IMR-90 (cell line): ENCODE measurements at regions not wholly inside any gene's neighbourhood (a gene's known extent, or its start where the extent isn't known, plus 50 kb on each side); places are given as distances from the start of the nearest gene placed in this dataset.

ENCODE experiments used
- ATAC-seq: fragments of 200-7000 bp; cut with Tn5 transposase; 2 replicates; pipeline ENCODE4 v1.9.1; 2020; ENCODE audit warnings: low read depth, mild to moderate bottlenecking, moderate library complexity
- BruUV-seq: library from RNA; stranded (reverse); fragments of 400-500 nt; replicated peaks from 2 replicates; lab custom pipeline; 2021; lab: Mats Ljungman, UMichigan
- CTCF ChIA-PET: fragments of 300-600 bp; formaldehyde crosslinking; extraction: SDS; loops from one replicate; lab custom pipeline; 2021; ENCODE audit warnings: antibody characterized with exemption; lab: Yijun Ruan, JAX
- POLR2A ChIA-PET: fragments of 300-600 bp; sonication (Branson Sonifier 250); formaldehyde crosslinking; loops from one replicate; lab custom pipeline; 2022; ENCODE audit warnings: antibody characterized with exemption; ENCODE audit not compliant: unreplicated experiment; lab: Charles Lee
- DNase-seq: peaks from one replicate; pipeline ENCODE4 v3.0.0; 2013
- H2AFZ ChIP-seq: replicated peaks from 2 replicates; pipeline ENCODE3; 2013; ENCODE audit warnings: low read length, mild to moderate bottlenecking; ENCODE audit not compliant: poor library complexity
- H2AK5ac ChIP-seq: 2 replicates; pipeline ENCODE4 v1.6.1; 2013; ENCODE audit warnings: low read depth, low read length, inconsistent platforms
- H2AK9ac ChIP-seq: replicated peaks from 2 replicates; pipeline ENCODE3; 2013; ENCODE audit warnings: mild to moderate bottlenecking, low read depth, low read length, moderate library complexity; ENCODE audit not compliant: poor library complexity
- H2BK120ac ChIP-seq: 2 replicates; pipeline ENCODE4 v1.6.1; 2013; ENCODE audit warnings: low read depth, low read length, inconsistent platforms
- H2BK15ac ChIP-seq: 3 replicates; pipeline ENCODE4 v1.6.1; 2013; ENCODE audit warnings: low read depth, low read length, inconsistent platforms
- H2BK20ac ChIP-seq: 2 replicates; pipeline ENCODE4 v1.6.1; 2013; ENCODE audit warnings: low read depth, mild to moderate bottlenecking, inconsistent platforms, low read length, moderate library complexity
- H2BK5ac ChIP-seq: 2 replicates; pipeline ENCODE4 v1.6.1; 2013; ENCODE audit warnings: mild to moderate bottlenecking, low read depth, low read length, inconsistent platforms; ENCODE audit not compliant: poor library complexity, severe bottlenecking
- H3K14ac ChIP-seq: replicated peaks from 2 replicates; pipeline ENCODE4 v1.6.1; 2013; ENCODE audit warnings: low read depth, low read length, inconsistent platforms
- H3K18ac ChIP-seq: 2 replicates; pipeline ENCODE4 v1.6.1; 2013; ENCODE audit warnings: low read depth, low read length, control low read depth
- H3K23ac ChIP-seq: 2 replicates; pipeline ENCODE4 v1.6.1; 2013; ENCODE audit warnings: low read depth, low read length, inconsistent platforms
- H3K27ac ChIP-seq: 2 replicates; pipeline ENCODE4 v1.5.1; 2013; ENCODE audit warnings: mild to moderate bottlenecking, control low read depth, low read length; ENCODE audit not compliant: insufficient read depth
- H3K27me3 ChIP-seq: 2 replicates; pipeline ENCODE4 v1.6.1; 2013; ENCODE audit warnings: low read length; ENCODE audit not compliant: control insufficient read depth, insufficient read depth
- H3K36me3 ChIP-seq: 2 replicates; pipeline ENCODE4 v1.6.1; 2013; ENCODE audit warnings: low read length, mixed read lengths; ENCODE audit not compliant: control insufficient read depth, insufficient read depth
- H3K4ac ChIP-seq: 2 replicates; pipeline ENCODE4 v1.6.1; 2013; ENCODE audit warnings: low read depth, low read length, inconsistent platforms
- H3K4me1 ChIP-seq: 2 replicates; pipeline ENCODE4 v1.6.1; 2013; ENCODE audit warnings: low read length, mixed read lengths; ENCODE audit not compliant: control insufficient read depth, insufficient read depth
- H3K4me2 ChIP-seq: 2 replicates; pipeline ENCODE4 v1.6.1; 2013; ENCODE audit warnings: low read depth, mild to moderate bottlenecking, control low read depth, low read length, moderate library complexity
- H3K4me3 ChIP-seq: 2 replicates; pipeline ENCODE4 v1.5.1; 2013; ENCODE audit warnings: low read depth, mild to moderate bottlenecking, control low read depth, low read length, moderate library complexity; ENCODE audit not compliant: insufficient read depth
- H3K56ac ChIP-seq: 2 replicates; pipeline ENCODE4 v1.6.1; 2013; ENCODE audit warnings: low read length, inconsistent platforms; ENCODE audit not compliant: insufficient read depth; ENCODE audit errors: extremely low read depth
- H3K79me1 ChIP-seq, 2 experiments: 2 replicates each; pipeline ENCODE4 v1.6.1; 2013; ENCODE audit warnings: low read length in 2 of 2, inconsistent platforms in 1 of 2, low read depth in 1 of 2
- H3K9ac ChIP-seq: 2 replicates; pipeline ENCODE4 v1.6.1; 2013; ENCODE audit warnings: low read depth, low read length, control low read depth
- H3K9me1 ChIP-seq: 2 replicates; pipeline ENCODE4 v1.6.1; 2013; ENCODE audit warnings: low read length, inconsistent platforms; ENCODE audit not compliant: insufficient read depth
- H3K9me3 ChIP-seq: 2 replicates; pipeline ENCODE4 v1.6.1; 2013; ENCODE audit warnings: low read length; ENCODE audit not compliant: control insufficient read depth, insufficient read depth
- H4K20me1 ChIP-seq: 2 replicates; pipeline ENCODE4 v1.6.1; 2013; ENCODE audit warnings: low read length, inconsistent platforms; ENCODE audit not compliant: insufficient read depth
- H4K5ac ChIP-seq: 2 replicates; pipeline ENCODE4 v1.6.1; 2013; ENCODE audit warnings: mild to moderate bottlenecking, low read depth, low read length, control low read depth
- H4K8ac ChIP-seq, 2 experiments: 2 replicates each; pipeline ENCODE4 v1.6.1; 2013; ENCODE audit warnings: low read depth in 2 of 2, low read length in 2 of 2, control low read depth in 1 of 2, inconsistent platforms in 1 of 2
- H4K91ac ChIP-seq: 2 replicates; pipeline ENCODE4 v1.6.1; 2013; ENCODE audit warnings: low read depth, low read length, inconsistent platforms; ENCODE audit not compliant: insufficient read depth
- CEBPB ChIP-seq: IDR thresholded peaks from 2 replicates; pipeline ENCODE4 v1.6.1; 2012; ENCODE audit warnings: low read depth, low read length, improper control_type of control experiment
- CHD1 ChIP-seq: IDR thresholded peaks from 2 replicates; pipeline ENCODE4 v1.6.1; 2012; ENCODE audit warnings: low read depth, low read length, improper control_type of control experiment
- CTCF ChIP-seq: conservative IDR thresholded peaks from 2 replicates; pipeline ENCODE4 v1.5.1; 2012; ENCODE audit warnings: mild to moderate bottlenecking, low read depth, low read length, improper control_type of control experiment
- MAFK ChIP-seq: IDR thresholded peaks from 2 replicates; pipeline ENCODE4 v1.6.1; 2012; ENCODE audit warnings: low read depth, low read length, improper control_type of control experiment
- MAZ ChIP-seq: IDR thresholded peaks from 2 replicates; pipeline ENCODE4 v1.6.1; 2012; ENCODE audit warnings: low read depth, mild to moderate bottlenecking, low read length, improper control_type of control experiment, moderate library complexity, borderline replicate concordance
- NFE2L2 ChIP-seq: fragments of 150-350 bp; IDR thresholded peaks from 2 replicates; pipeline ENCODE4 v1.6.1; 2016; ENCODE audit warnings: low read depth, mild to moderate bottlenecking, low read length
- POLR2A ChIP-seq: IDR thresholded peaks from 2 replicates; pipeline ENCODE4 v1.6.1; 2012; ENCODE audit warnings: mild to moderate bottlenecking, low read depth, low read length
- RAD21 ChIP-seq: IDR thresholded peaks from 2 replicates; pipeline ENCODE4 v1.6.1; 2012; ENCODE audit warnings: low read length, improper control_type of control experiment
- SMC3 ChIP-seq: fragments of 150-350 bp; IDR thresholded peaks from 2 replicates; pipeline ENCODE4 v1.6.1; 2016; ENCODE audit warnings: low read depth, mild to moderate bottlenecking, antibody characterized with exemption, low read length, moderate library complexity
- WGBS, 2 experiments: methylation state at CpG; one replicate each; pipeline versions ENCODE4 v1.1.5 to v1.1.7; 2013; ENCODE audit warnings: missing lambda C conversion rate in 2 of 2; ENCODE audit not compliant: insufficient read length in 1 of 2; ENCODE audit errors: extremely low coverage in 2 of 2; 5-methylcytosine and 5-hydroxymethylcytosine counted together
- dilution Hi-C: fragments of 300-500 bp; cut with HindIII; formaldehyde crosslinking; loops from one replicate; pipeline ENCODE4 v1.14.3; 2018; ENCODE audit warnings: low sequenced_read_pairs; ENCODE audit not compliant: unreplicated experiment
- in situ Hi-C: fragments of 300-500 bp; cut with MboI; formaldehyde crosslinking; loops from 3 replicates; pipeline ENCODE4 v1.14.3; 2019; ENCODE audit warnings: low sequenced_read_pairs, inconsistent platforms, mixed read lengths
- intact Hi-C: fragments of 100-400 bp; cut with micrococcal nuclease; formaldehyde crosslinking; loops from 2 replicates; pipeline ENCODE4 v1.10.0; 2022

DNA sequence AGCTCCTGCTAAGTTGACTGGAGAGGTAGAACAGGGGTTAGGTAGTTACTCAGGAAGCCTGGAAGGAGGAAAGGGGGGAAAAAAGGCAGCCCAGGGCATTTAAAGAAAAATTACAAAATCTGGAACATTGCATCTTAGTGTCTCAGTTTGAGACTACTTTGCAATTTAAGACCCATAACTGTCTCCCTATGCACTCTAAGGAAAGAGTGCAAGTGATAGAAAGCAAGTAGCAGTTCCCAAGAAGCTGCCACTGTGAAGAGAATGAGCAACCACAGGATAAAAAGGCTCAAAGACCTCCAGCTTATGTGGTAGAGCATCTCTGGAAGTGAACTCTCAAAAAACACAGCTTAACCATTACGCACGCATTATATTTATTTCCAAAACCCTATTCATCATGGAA, 141.8 kb downstream of the SLCO4C1 start:
- H2AK5ac ChIP-seq, result no peak overlapping the region

More for the DNA sequence above, 141.8 kb downstream of the SLCO4C1 start:
- Histone ChIP-seq H4K20me1 (no peaks in the 10 kb centered on the region), H4K8ac (no peak overlapping the region), H3K14ac (no peak overlapping the region), H2AK9ac (no peak overlapping the region), H2BK20ac (no peak overlapping the region), H4K5ac (no peak overlapping the region), H3K27ac (no peak overlapping the region), H3K4ac (no peak overlapping the region), H3K27me3 (no peaks in the 10 kb centered on the region), H3K79me1 (no peaks in the 10 kb centered on the region), H3K4me3 (no peak overlapping the region), H3K4me1 (no peaks in the 10 kb centered on the region), H3K9me3 (peaks cover 4% of the 10 kb centered on the region; the same call in 1 of the 2 replicates), H3K9ac (no peak overlapping the region), H3K23ac (no peak overlapping the region), H2BK120ac (no peak overlapping the region), H2AFZ (no peak overlapping the region), H2BK5ac (no peak overlapping the region), H3K4me2 (no peak overlapping the region), H2BK15ac (no peak overlapping the region), H3K18ac (no peak overlapping the region), H3K56ac (no peak overlapping the region), H3K9me1 (no peaks in the 10 kb centered on the region), H3K36me3 (no peaks in the 10 kb centered on the region), H4K91ac (no peak overlapping the region)
- CTCF ChIA-PET, result no interaction called here
- no TSS peak for BruUV-seq
- POLR2A ChIA-PET, result no interaction called here
- no CpG with 5 or more reads among the region's 2 CpGs for WGBS, 2 experiments
- intact Hi-C loops, result no loop called here
- in situ Hi-C loops, result no loop called here
- no peak for DNase-seq
- ATAC-seq, result no peak
- TF ChIP-seq CTCF (no peak), SMC3 (no peak), POLR2A (no peak), CEBPB (no peak), MAZ (no peak), MAFK (no peak), CHD1 (no peak), NFE2L2 (no peak), RAD21 (no peak)
- dilution Hi-C loops, result no loop called here
